GM21786 (cell line): ENCODE measurements at regions not wholly inside any gene's neighbourhood (a gene's known extent, or its start where the extent isn't known, plus 50 kb on each side); places are given as distances from the start of the nearest gene placed in this dataset.
"Not testable (repeated sequence)": the region's sequence is repeated elsewhere in the genome, so short reads cannot be mapped to it uniquely, and the experiment has no call there.

ENCODE experiments used
- ATAC-seq: cut with Tn5 transposase; IDR thresholded peaks from one replicate; pipeline ENCODE4 v1.9.1; 2021; ENCODE audit not compliant: unreplicated experiment

- ATAC-seq = no peak
These were observed 269.4 kb upstream of the CHAC2 start for GRCh38 chr2:53498210-53498609.

GRCh38 chr2:53497020-53497419, 270.6 kb upstream of the CHAC2 start:
- ATAC-seq = no peak

- no peak for ATAC-seq
These were observed 274.4 kb upstream of the CHAC2 start for GRCh38 chr2:53493210-53493609.

GRCh38 chr2:53490659-53491058, 276.9 kb upstream of the CHAC2 start:
- no peak for ATAC-seq

- ATAC-seq = not testable (repeated sequence)
These were observed 281.3 kb upstream of the CHAC2 start for GRCh38 chr2:53486185-53486899.

- ATAC-seq = no peak
These were observed 282.4 kb upstream of the CHAC2 start for GRCh38 chr2:53485021-53485728.

GRCh38 chr2:53484531-53484930, 283.1 kb upstream of the CHAC2 start:
- ATAC-seq = no peak

GRCh38 chr2:53477517-53477916, 290.1 kb upstream of the CHAC2 start:
- ATAC-seq = no peak

GRCh38 chr2:53476834-53477233, 290.8 kb upstream of the CHAC2 start:
- no peak for ATAC-seq

- ATAC-seq = no peak
These were observed 291.8 kb upstream of the CHAC2 start for GRCh38 chr2:53475766-53476165.

- ATAC-seq = no peak
These were observed 292.3 kb upstream of the CHAC2 start for GRCh38 chr2:53475321-53475720.

GRCh38 chr2:53474914-53475313, 292.7 kb upstream of the CHAC2 start:
- ATAC-seq = no peak

- ATAC-seq = no peak
These were observed 293.8 kb upstream of the CHAC2 start for GRCh38 chr2:53473775-53474311.

- ATAC-seq = no peak
These were observed 294.4 kb upstream of the CHAC2 start for GRCh38 chr2:53473236-53473635.

GRCh38 chr2:53467467-53468180, 300.0 kb upstream of the CHAC2 start:
- ATAC-seq = no peak

- no peak for ATAC-seq
These were observed 303.5 kb upstream of the CHAC2 start for GRCh38 chr2:53463806-53464726.

GRCh38 chr2:53460937-53461336, 306.7 kb upstream of the CHAC2 start:
- ATAC-seq = no peak

GRCh38 chr2:53460347-53460746, 307.3 kb upstream of the CHAC2 start:
- no peak for ATAC-seq

- ATAC-seq = no peak
These were observed 312.5 kb upstream of the CHAC2 start for GRCh38 chr2:53455094-53455493.

- ATAC-seq = no peak
These were observed 314.5 kb upstream of the CHAC2 start for GRCh38 chr2:53452957-53453748.
